GM18907 (cell line): ENCODE measurements at regions not wholly inside any gene's neighbourhood (a gene's known extent, or its start where the extent isn't known, plus 50 kb on each side); places are given as distances from the start of the nearest gene placed in this dataset.
"Not testable (repeated sequence)": the region's sequence is repeated elsewhere in the genome, so short reads cannot be mapped to it uniquely, and the experiment has no call there.

ENCODE experiments used
- ATAC-seq: cut with Tn5 transposase; IDR thresholded peaks from one replicate; pipeline ENCODE4 v1.9.1; 2021; ENCODE audit warnings: mild to moderate bottlenecking, moderate library complexity; ENCODE audit not compliant: unreplicated experiment

DNA sequence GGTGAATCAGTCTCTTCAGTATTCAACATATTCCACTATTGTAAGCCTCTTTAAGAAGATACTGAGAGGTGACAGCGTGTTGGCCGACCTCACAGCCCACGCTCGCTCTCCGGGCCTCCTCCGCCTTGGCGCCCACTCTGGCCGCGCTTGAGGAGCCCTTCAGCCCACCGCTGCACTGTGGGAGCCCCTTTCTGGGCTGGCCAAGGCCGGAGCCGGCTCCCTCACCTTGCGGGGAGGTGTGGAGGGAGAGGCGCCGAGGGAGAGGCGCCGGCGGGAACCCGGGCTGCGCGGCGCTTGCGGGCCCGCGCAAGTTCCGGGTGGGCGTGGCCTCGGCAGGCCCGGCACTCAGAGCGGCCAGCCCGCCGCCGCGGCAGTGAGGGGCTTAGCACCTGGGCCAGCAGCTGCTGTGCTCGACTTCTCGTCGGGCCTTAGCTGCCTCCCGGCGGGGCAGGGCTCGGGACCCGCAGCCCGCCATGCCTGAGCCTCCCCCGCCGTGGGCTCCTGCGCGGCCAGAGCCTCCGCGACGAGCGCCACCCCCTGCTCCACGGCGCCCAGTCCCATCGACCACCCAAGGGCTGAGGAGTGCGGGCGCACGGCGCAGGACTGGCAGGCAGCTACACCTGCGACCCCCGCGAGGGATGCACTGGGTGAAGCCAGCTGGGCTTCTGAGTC lies 306.4 kb downstream of the SEMA3D start:
- ATAC-seq, result not testable (repeated sequence)

GRCh38 chr7:84879570-84880325 lies 307.1 kb downstream of the SEMA3D start:
- ATAC-seq, result no peak

DNA sequence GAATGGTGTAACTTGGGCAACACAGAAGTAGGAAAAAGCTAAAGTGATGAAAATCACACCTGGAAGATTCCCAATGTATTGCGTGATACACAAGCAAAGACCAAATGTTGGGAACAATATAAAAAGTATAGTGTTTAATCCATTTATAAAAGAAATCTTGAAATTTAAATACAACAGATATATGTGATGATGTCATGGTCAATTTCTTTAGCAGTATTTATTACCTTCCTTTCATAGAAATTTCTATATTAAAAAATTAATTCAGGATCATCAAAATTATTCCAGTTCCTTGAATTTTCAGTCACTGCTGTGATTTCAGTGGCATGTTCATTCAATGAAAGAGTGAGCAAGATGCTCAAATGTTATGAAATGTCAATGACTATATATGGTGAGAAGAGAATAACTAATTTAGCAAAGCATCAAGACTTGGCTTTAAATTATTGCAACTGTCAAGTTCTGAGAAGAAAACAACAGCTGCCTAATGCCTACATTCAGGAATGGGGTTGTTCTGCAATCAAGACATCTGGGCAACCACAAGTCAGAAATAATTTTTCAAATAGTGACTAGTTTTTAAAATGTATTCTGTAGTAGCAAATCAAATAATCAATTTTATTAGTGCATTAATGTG lies 308.8 kb downstream of the SEMA3D start:
- no peak for ATAC-seq

GRCh38 chr7:84876061-84876821 lies 310.6 kb downstream of the SEMA3D start:
- no peak for ATAC-seq

DNA sequence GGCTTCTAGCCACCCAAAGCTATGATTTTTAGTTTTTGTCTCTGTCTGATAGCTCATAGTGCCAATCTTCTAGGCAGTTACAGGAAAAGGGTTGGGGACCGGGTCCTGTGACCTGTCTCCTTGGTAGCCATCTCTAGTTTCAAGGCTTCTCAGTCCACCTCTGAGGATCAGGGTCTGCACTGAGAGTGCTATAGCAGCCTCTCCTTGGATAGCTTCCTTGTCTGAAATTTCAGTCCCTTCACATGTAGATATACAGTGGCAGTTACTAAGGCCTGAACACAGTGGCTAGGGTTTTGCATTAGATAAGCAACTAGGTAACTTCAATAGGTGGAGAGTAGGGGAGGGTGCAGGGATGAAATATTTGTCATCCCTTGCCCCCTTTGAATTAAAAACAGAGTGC lies 321.3 kb downstream of the SEMA3D start:
- ATAC-seq, result no peak

DNA sequence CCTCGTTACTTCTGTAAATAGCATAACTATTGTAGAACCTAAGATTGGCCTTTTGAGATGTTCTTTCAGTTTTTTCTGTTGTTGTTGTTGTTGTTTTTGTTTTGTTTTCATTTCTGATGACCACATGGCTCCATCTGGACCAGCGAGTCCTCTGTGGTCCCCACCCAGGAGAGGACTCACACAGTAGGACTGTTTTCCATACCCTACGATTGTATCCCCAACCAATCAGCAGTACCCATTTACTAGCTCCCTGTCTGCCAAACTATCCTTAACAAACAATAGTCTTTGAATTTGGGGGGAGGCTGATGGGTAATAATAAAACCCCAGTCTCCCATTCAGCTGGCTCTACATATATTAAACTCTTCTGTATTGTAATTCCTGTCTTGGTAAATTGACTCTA lies 329.5 kb downstream of the SEMA3D start:
- ATAC-seq, result no peak

- no peak for ATAC-seq
These were observed 331.1 kb downstream of the SEMA3D start for GRCh38 chr7:84855758-84856157.

GRCh38 chr7:84848974-84849372 lies 337.9 kb downstream of the SEMA3D start:
- not testable (repeated sequence) for ATAC-seq

DNA sequence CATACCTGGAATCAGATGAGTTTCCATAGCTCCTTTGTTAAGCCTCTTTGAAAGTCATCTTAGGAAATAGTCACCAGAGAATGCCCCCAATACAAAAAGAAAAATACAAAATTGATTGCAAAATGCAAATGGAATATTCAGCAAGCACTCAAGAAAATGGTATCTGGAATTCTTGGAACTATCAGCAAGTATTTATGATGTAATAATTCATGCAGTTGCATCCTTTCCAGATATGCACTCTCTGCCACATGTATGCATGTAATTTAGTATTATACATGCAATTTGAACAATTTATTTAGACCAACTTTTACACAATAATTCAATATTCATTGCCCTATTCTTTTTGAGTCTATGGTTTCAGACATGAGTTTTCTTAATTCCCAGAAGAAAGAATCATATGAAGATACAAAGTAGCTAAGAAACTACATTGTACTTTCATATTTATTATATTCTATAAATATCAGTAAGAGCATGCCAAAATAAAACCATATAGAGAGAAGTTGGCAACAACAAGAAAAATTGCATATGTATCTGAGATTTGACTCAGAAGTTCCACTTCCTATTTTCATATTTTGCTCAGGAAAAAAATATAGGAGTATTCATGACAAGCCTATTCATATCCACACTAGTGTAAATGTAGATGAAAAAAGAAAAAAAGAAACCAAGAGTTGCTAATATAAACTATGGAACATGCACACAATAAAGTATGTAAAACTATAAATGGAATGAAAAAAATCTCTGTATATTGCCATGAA lies 338.5 kb downstream of the SEMA3D start:
- no peak for ATAC-seq

DNA sequence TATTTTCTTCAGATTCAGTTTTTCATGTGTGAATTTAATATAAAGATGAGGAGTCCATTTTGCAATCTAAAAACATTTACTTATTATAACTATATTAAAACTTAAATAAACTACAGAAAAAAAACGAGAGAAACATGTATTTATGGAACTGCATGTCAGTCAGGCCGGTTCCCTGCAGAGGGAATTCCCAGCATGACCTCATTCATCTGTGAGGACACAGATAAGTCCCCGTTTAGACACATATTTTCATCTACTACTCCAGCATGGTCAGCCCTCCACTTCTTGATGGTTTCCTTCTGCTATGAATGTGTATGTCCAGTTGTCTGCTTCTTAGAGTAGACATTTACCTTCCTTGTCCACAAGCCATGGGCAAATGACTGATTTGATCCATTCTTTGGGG lies 339.1 kb downstream of the SEMA3D start:
- no peak for ATAC-seq

DNA sequence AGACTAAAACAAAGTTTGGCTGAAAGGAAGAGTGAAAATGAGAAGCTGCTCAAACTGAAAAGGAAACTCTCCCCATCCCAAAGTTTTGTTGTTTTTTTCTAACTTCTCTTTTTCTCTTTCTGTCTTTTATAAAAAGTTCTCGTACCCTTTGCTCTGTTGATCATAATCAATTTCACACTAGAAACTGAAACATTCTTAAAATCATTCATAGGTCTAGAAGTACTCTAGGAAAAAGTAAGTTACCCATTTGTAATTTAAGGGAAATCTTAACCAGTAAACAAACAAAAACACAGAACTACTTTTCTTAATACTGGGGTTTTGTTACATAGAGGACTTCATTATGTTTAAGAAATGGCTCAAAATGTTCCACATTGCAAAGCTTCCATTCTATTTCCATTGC lies 339.8 kb downstream of the SEMA3D start:
- no peak for ATAC-seq

- ATAC-seq, result no peak
These were observed 340.9 kb downstream of the SEMA3D start for GRCh38 chr7:84845971-84846370.

DNA sequence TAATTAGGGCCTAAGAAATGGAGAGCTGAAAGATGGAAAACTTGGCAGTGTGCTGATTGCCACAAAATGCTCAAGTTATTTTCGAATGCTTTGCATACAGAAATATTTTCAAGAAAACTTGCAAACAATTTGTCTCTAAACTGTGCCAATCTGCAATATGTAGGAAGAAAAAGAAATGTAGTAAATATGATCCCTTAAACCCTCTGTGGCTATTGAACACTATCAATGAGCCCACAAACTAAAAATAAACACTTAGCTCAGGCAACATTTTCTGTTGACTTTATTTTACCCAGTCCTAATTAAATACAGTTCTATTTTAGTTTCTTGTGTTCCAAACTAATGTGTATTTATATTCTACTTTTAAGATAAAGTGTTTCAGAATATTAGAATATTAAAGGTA lies 342.1 kb downstream of the SEMA3D start:
- no peak for ATAC-seq

- ATAC-seq, result no peak
These were observed 345.0 kb downstream of the SEMA3D start for GRCh38 chr7:84841809-84842208.

GRCh38 chr7:84838857-84839256 lies 348.0 kb downstream of the SEMA3D start:
- ATAC-seq, result no peak

DNA sequence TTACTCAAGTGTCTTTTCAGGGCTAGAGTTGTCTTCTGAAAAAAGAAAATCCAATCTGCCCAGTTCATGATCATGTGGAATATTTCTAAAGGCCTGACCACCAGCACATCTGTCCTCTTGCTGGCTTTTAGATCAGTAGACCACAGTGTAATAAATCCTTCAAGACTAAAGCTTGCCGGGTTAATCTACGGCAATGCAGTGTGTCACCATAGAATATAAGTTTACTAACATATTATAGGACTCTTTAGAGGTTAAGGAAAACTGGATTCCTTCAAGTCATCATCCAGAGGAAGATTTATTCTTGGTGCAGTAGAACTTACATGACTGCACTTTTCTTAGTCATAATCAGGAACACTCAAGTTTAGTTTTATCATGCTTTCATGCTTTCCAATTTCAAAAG lies 349.5 kb downstream of the SEMA3D start:
- no peak for ATAC-seq

DNA sequence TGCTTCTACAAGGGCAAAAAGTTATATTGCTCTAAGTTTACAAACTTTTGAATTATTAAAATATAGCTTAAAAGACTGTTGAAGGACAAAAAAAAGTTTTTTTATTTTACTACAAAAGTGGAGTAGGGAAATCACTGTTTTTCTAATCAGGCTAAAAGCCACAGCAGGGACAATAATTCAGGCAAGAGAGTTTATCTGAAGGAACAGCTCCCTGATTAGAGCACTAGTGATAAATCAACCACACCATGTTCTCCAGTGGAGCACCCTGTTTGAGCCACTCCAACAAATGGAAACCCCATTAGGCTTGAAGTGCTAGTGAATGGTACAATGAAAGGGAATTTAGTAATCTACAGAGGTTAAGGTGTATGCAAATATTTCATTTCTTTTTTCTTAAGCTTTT lies 357.1 kb downstream of the SEMA3D start:
- no peak for ATAC-seq

DNA sequence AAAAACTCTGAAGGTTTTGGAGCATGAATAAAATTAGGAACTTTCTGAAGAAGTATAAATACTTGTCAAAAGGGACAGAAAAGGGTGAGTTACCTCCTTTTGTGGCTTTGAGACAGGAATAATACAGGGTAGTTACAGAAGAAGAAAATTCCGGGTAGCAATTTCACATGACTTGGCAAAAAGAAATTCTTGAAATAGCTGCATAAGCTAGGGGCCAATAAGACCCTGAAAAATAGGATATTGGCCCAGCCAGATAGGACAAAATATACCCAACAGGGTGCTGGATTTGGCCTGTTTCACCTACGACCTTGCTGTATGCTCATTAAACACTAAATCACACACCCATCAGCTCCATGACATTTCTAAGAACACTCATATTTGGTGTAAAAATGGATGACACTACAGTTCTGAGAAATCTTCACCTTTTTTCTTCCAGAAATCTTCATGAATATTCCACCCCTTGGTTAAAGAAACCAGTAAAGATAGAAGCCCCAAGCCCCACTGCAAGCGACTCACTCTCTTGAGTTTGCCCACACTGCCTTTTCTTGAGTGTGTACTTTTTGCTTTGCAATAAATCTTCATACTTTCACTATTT lies 362.7 kb downstream of the SEMA3D start:
- ATAC-seq, result no peak

GRCh38 chr7:84823530-84823929 lies 363.3 kb downstream of the SEMA3D start:
- ATAC-seq, result no peak

GRCh38 chr7:84822941-84823510 lies 363.8 kb downstream of the SEMA3D start:
- no peak for ATAC-seq
